HTR-8/SVneo (cell line): ENCODE measurements at regions not wholly inside any gene's neighbourhood (a gene's known extent, or its start where the extent isn't known, plus 50 kb on each side); places are given as distances from the start of the nearest gene placed in this dataset.

Experiments
- DNase-seq: peaks from one replicate; pipeline ENCODE4 v3.0.0; 2011; ENCODE audit warnings: low spot score, mixed read lengths; ENCODE audit not compliant: insufficient read length
- FAIRE-seq: peaks from 2 replicates; lab custom pipeline; 2011; peaks lifted over from hg19 to GRCh38; lab: Jason Lieb, UNC

DNA sequence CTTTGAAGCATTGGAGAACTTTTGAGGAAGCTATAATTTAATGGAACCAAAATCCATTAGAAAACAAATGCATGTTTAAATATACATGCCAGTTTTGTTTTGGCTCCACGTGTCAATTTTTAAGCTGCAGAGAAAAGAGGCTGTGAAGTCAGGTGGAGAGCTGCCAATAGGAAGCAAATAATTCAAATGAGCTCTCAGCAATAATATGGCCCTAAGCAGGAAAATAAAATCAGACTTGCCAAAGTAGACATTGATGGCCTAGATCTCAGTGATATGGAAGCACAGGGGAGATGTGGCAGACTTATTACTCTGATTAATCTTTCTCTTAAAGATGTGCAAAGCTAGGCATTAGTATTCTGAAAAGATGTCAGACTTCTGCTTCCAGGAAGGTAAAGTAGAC lies 769.8 kb upstream of the NDST4 start:
- DNase-seq (no peak), FAIRE-seq (no peak)

DNA sequence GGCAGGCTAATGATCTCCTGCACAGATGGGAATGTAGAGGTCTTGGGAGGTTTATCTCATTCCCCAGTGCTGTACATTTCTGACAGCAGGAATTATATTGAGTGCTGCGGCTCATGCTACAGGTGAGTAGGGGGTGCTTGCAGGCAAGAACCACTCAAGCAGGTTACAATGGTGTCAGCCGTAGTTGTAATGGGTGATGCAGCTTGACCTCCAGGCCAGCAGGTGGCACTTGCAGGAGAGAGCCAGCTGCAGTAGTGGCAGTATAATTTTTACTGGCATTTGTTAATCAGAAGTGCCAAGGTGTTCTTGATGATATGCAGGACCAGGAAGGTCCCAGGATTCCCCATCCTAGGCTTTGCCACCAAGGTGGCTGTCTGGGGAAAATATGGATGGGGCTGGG lies 759.6 kb upstream of the NDST4 start:
- DNase-seq (no peak), FAIRE-seq (no peak)

DNA sequence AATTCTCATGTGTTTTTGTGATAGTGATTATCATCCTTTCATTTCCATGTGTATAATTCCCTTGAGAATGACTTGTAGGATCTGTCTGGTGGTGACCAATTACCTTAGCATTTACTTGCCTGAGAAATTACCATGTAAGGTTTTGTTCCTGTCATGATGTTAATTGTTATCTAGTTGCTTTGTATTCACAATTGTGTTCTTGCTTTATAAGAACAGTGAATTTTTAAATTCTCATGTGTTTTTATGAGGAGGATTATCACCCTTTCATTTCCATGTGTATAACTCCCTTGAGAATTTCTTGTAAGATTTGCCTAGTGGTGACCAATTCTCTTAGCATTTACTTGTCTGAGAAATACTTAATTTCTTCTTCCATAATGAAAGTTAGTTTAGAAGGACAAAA lies 758.2 kb upstream of the NDST4 start:
- DNase-seq (no peak), FAIRE-seq (no peak)

DNA sequence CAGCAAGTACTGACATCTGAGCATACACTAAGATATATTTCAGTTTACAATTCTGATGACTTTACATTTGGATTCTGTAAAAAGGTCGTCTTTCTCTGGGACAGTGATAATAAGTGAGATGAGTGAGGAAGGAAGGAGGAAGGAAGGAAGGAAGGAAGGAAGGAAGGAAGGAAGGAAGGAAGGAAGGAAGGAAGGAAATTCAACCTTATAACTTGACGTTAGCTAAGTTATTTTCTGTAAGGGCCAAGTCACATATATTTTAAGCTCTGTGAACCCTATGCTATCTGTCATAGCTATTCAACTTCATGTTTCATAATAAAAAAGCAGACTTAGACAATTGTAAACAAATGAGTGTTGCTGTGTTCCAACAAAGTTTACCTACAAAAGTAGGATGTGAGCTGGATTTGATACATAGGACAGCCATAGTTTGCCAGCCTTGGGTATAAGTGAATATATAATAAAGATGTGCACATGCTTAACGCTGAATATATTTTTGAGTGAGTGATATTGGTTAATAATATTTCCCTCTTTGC lies 753.0 kb upstream of the NDST4 start:
- no peak for DNase-seq
- FAIRE-seq: no peak

DNA sequence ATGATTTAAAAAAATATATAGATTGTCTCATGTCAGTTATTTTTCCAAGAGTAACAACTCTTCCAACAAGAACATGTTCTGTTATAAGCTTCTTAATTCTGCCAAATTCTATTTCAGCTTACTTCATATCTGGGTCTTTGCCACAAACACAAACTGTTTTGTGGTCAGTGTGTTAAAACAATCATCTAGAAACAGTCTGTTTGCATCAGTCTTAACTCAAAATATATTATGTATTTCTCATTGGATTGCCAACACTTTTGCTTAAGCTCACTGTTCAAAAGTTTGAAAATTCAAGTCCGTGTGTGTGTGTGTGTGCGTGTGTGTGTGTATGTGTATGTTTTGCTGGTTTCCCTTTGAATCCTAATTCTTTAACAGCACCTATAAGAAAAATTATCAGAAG lies 752.3 kb upstream of the NDST4 start:
- DNase-seq (no peak), FAIRE-seq (no peak)

DNA sequence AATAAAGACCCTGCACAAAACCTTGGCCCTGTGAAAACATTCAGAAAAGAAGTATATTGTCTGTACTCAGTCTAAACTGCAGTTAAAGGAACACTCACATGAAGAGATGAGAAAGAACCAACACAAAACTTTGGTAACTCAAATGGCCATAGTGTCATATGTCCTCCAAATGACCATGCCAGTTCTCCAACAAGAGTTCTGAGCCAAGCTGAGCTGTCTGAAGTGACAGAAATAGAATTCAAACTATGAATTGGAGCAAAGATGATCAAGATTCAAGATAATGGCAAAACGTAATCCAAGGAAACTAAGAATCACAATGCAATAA lies 739.3 kb upstream of the NDST4 start:
- no peak for DNase-seq
- no peak for FAIRE-seq

DNA sequence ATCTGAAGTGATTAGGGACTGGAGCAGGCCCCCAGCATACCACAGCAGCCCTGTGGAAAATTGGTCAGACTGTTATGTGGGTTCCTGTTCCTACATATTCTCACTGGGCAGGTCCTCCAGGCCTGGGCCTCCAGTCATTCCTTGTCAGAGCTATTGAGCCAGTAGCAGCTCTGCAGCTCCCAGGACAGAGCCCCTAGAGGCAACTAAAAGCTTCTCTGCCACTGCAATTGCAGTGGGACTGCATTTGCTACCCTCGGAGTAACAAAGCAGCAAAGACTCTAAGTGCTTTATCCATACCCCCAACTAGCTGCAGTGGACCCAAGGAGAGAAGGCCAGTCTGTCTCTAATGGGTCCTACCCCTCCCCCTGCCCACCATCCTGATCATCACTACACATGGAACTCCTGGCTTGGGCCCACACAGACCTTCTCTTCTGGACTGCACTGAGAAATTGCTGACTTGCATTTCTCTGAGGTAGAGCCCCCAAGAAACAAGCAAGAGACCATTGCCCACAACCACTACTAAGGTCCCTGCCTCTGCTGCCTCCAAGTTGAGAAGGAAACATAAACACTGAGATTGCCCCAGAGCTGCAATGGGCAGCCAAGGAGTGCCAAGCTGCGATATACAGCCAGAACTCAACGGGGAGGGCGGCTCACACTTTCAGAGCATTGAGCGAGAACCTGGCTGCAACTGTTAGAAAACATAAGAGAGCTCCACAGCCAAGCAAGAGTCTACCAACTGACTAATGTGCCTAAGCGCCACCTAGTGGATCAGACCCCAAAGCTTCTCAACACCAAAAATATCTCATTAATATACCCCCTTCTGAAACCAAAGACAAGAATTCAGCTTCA lies 738.7 kb upstream of the NDST4 start:
- DNase-seq (peak; percentile 1), FAIRE-seq (no peak)

DNA sequence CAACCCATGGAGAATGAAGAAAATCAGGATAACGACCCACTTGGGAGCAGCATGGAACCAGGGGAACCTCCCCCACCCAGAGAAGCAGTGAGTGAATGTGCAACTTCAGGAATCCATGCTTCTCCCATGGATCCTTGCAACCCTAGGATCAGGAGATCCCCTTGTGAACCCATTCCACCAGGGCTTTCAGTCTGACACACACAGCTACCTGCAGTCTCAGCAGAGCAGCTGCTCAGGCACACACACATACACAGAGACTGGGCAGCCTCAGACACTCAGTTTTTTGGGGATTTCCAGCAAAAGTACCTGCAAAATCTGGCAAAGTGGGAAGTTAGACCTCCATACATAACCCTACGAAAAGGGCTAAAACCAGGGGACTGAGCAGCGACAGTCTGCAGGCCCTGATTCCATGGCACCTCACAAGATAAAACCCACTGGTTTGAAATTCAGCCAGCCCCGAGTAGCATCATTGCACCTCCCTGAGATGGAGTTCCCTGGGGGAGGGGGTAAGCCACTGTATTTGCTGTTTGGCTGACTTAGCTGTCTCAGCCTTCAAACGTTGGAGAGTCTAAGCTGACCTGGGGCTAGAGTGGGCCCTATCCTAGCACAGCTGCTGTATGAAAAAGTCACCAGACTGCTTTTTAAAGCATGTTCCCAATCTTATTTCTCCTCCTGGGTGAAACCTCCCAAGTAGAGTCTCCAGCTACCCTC lies 737.5 kb upstream of the NDST4 start:
- no peak for FAIRE-seq

DNA sequence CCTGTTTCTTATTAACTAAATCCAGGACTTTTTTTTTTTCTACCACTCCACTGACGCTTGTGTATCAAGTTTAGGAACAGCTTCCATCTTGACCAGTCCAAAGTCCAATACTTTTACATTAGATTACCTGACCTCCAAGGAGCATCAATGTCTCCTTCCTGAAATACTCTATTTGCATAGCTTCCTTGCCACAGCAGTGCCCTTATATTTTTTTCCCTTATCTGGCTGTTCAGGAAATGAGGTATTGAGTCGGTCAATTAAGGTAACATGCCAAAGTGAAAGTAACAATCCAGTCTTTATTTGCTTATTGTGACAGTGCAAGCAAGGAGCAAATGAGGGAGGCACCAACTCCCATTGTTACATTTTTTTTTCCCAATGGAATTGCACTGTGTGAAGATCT lies 730.8 kb upstream of the NDST4 start:
- no peak for FAIRE-seq
- DNase-seq: no peak

More for the DNA sequence above, 737.5 kb upstream of the NDST4 start:
- no peak for DNase-seq

DNA sequence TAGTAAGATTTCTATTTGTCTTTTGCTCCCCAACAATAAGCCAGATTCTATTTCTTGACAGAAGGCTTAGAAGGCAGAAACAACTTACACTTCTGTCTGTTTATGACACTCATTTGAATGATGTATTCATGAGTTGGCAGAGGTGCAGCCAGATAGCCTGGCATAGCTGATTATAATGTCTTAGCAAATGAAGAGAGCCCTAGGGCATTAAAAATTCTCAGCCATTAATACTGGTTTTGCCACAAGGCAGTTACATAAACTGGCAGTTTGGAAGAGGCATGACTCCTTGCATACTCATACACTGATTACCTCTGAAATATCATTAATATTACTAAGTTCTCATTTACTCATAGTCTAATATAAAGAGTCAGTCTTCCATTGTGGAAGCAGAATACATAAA lies 728.5 kb upstream of the NDST4 start:
- FAIRE-seq (no peak), DNase-seq (no peak)

DNA sequence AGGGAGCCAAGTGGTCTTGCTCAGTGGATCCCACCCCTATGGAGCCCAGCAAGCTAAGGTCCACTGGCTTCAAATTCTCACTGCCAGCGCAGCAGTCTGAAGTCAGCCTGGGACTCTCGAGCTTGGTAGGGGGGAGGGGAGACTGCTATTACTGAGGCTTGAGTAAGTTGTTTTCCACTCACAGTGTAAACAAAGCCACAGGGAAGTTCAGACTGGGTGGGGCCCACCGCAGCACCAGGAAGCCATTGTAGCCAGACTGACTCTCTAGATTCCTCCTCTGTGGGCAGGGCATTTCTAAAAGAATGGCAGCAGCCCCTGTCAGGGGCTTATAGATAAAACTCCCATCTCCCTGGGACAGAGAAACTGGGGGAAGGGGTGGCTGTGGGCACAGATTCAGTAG lies 721.0 kb upstream of the NDST4 start:
- DNase-seq: no peak
- FAIRE-seq: no peak

DNA sequence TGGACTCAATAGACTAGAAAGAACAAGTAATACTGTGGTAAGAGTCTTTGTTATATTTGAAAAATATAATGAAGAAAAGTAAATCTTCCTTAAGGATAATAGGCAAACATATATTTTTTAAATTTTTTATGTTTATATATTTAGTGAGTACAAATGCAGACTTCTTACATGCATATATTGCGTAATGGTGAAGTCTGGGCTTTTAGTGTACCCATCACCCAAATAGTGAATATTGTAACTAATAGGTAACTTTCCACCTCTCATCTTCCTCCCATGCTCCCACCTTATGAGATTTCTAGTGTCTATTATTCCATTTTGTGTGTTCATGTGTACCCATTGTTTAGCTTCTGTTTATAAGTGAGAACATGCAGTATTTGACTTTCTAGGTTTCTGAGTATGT lies 711.2 kb upstream of the NDST4 start:
- no peak for FAIRE-seq
- DNase-seq: no peak

DNA sequence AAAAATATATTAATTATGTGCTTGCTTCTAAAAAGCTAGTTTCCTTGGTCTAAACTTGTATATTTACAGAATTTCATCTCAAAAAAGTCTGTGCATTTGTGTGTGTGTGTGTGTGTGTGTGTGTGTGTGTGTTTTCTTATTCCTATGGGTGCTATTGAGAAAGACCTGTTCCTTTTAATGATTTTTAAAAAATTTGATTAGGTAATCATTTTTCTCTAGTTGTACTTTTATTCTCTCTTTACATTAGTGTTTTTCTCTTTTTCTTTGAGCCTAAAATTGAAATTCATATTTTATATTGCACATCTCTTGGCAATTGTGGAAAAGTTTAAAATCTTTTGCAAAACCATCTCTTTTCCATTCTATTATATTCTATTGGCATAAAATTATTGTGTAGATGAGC lies 690.4 kb upstream of the NDST4 start:
- DNase-seq: no peak
- FAIRE-seq: no peak

DNA sequence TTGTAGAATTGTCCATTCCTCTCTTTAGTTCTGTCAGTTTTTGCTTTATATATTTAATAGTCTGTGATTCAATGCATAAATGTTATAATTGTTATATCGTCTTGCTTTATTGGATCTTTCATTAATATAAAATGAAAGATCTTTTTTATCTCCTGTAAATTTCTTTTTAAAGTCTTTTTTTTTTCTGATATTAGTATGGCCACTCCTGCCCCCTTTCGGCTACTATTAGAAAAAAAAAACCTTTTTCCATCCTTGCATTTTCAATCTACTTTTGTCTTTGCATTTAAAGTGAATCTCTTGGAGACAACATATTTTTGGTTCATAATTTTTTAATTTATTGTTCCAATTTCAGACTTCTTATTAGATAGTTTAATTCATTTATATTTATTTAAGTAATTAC lies 677.4 kb upstream of the NDST4 start:
- no peak for FAIRE-seq

DNA sequence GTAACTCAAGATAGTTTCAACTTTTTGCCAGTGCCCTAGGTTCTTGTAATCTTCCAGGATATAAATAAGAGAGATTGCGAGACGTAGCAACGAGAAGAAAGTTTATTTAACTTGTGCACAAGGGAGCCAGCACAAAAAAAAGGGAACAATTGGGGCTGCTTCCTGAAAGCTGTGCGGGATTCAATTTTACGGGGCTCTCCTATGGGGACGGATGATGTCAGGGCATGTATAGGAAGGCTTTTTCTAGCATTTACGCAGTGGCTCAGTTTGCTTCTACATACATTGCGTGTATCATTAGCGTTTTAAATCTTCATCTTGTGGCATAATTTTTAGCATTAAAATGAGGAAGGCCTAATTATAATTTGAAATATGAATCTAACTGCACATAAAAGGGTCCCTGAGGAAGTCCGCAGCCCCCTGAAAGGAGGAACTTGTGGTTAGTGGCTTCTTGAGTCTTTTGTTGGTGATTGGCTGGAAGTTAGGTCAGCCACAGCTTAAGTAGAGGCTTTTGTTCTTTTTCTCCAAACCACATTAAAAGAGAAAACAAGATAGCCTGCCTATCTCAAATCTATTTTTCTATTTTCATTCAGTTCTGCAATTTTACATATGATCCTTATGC lies 668.2 kb upstream of the NDST4 start:
- FAIRE-seq: no peak
- DNase-seq: no peak

More for the DNA sequence above, 677.4 kb upstream of the NDST4 start:
- no peak for DNase-seq

DNA sequence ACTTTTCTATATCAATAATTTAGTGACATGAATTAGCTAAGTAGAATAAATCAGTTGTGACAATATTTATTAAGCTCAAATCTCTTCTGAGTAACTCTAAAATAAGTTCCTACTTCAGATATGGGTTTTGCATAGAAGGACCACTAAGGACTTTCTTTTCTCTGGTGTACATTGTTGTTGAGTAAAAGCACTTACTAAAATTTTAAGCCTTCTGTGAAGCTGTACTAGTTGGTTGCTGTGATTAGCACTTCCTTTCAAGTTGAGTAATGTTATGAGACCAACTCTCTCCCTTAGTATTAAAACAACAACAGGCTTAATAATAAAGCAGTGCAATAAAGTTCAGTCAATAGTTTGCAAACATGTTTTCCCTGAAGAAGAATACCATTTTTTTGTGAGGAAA lies 667.4 kb upstream of the NDST4 start:
- FAIRE-seq (no peak), DNase-seq (no peak)

DNA sequence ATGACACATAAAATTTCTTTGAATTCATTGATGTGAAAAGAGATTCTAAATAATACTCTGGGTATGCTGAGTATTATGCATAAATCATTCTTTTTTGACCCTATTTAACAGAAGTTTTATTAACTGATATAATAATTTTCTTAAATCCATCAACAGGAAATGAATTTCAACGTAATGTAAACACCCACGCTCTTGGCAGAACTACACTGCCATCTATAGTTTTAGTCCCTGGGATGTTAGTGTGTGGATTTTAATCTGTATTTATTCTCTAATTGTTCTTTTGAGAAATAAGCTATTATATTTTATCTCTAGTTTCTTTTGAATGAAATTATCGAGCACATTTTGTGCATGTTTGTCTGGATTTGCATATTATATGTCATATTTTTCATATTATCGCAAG lies 666.8 kb upstream of the NDST4 start:
- FAIRE-seq: no peak
- no peak for DNase-seq

DNA sequence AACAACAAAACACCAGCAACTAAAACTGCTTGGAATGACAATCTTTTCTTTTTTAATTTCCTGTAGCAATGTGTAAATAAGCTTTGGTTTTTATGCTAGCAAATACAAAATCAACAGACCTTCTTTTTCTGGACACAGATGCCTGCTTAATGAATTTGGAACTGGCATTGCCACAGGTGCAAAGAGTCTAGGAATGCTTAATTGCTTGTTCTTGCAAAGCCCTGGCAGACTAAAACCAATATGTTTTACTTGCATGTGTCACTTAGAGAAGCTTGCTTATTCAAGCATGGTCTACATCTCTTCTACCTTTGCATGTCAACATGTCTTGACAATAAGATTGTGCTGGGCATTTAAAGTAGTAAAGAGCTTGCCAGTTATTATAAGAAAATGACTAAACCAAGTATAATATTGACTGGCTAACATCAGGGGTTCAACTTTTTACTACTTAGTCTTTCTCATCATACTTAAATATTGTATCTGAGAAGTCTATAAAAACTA lies 656.7 kb upstream of the NDST4 start:
- DNase-seq (no peak), FAIRE-seq (no peak)

DNA sequence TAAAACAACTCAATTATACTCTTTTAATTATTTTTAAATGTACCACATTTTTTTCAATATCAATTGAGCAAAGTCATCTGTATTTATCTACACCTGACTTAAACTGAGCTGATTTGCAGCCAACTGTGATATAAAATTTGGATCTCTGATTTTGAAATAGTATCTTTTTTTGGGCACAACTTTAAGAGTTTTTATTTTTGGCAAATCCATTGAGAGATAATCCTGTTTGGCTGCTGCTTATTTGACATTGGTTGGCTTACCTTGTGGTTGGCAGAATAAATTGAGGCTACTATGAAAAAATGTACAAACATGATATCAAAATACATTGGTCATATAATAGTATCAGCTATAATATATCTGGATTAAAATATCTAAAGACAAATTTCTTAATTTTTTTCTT lies 656.0 kb upstream of the NDST4 start:
- no peak for FAIRE-seq

DNA sequence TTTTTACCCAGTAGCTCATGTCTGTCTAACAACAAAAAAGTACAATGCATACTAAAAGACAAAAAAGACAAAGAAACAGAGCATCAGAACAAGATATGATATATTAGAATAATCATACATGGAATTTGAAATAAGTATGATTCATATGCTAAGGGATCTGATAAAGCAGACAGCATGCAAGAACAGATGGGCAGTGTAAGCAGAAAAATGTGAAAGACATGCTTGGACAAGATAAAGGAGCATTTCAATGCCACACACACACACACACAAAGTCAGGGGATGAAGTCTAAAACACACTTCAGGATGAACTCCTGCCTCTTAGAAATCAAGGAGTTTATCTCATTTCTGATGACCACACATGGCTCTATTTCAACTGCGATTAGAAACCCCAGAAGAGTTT lies 649.6 kb upstream of the NDST4 start:
- no peak for FAIRE-seq
- no peak for DNase-seq

More for the DNA sequence above, 656.0 kb upstream of the NDST4 start:
- DNase-seq: no peak

DNA sequence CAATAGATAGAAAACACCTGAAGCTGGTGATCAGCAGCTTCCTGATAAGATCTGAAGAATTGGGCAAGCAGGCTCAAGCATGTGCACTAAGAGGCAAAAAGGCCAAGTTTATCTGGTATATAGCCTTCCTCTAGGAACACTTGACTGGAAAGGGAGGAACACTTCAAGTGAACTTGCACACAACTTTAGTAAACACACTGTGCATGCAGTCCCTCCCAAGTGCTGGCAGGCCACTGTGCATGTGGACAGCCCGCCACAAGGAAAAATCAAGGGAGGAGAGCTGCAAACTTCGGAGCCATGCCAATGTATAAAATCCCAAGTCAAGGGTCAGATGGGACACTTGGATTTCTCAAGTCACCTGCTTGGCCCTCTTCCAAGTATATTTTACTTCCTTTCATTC lies 645.8 kb upstream of the NDST4 start:
- FAIRE-seq (no peak), DNase-seq (no peak)
